ENCODE measurements at regions not wholly inside any gene's neighbourhood (a gene's known extent, or its start where the extent isn't known, plus 50 kb on each side); places are given as distances from the start of the nearest gene placed in this dataset.

- TF ChIP-seq ZNF8 (CRISPR knock-in tag; IDR thresholded peaks at IDR 0.05) (no peak), PPARA (CRISPR knock-in tag; IDR thresholded peaks at IDR 0.05; ENCODE audit: borderline replicate concordance) (no peak), ZNF565 (CRISPR knock-in tag; conservative IDR thresholded peaks at IDR 0.05; ENCODE audit: low read depth) (no peak), ESRRG (CRISPR knock-in tag; IDR thresholded peaks at IDR 0.05) (no peak), ARNTL (CRISPR knock-in tag; IDR thresholded peaks at IDR 0.05; ENCODE audit: borderline replicate concordance, low read depth) (no peak), GLIS3 (CRISPR knock-in tag; IDR thresholded peaks at IDR 0.05) (no peak), ZFP30 (CRISPR knock-in tag; IDR thresholded peaks at IDR 0.05) (no peak), CSRNP3 (CRISPR knock-in tag; IDR thresholded peaks at IDR 0.05) (no peak), BACH2 (CRISPR knock-in tag; IDR thresholded peaks at IDR 0.05; ENCODE audit: borderline replicate concordance) (no peak), TOX (CRISPR knock-in tag; IDR thresholded peaks at IDR 0.05; ENCODE audit: borderline replicate concordance) (no peak), RARB (CRISPR knock-in tag; IDR thresholded peaks at IDR 0.05) (no peak)
- TF ChIP-seq, protein P1, sequence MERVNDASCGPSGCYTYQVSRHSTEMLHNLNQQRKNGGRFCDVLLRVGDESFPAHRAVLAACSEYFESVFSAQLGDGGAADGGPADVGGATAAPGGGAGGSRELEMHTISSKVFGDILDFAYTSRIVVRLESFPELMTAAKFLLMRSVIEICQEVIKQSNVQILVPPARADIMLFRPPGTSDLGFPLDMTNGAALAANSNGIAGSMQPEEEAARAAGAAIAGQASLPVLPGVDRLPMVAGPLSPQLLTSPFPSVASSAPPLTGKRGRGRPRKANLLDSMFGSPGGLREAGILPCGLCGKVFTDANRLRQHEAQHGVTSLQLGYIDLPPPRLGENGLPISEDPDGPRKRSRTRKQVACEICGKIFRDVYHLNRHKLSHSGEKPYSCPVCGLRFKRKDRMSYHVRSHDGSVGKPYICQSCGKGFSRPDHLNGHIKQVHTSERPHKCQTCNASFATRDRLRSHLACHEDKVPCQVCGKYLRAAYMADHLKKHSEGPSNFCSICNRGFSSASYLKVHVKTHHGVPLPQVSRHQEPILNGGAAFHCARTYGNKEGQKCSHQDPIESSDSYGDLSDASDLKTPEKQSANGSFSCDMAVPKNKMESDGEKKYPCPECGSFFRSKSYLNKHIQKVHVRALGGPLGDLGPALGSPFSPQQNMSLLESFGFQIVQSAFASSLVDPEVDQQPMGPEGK (CRISPR knock-in tag; IDR thresholded peaks at IDR 0.05; ENCODE audit: borderline replicate concordance): no peak
- TF ChIP-seq, protein P2, sequence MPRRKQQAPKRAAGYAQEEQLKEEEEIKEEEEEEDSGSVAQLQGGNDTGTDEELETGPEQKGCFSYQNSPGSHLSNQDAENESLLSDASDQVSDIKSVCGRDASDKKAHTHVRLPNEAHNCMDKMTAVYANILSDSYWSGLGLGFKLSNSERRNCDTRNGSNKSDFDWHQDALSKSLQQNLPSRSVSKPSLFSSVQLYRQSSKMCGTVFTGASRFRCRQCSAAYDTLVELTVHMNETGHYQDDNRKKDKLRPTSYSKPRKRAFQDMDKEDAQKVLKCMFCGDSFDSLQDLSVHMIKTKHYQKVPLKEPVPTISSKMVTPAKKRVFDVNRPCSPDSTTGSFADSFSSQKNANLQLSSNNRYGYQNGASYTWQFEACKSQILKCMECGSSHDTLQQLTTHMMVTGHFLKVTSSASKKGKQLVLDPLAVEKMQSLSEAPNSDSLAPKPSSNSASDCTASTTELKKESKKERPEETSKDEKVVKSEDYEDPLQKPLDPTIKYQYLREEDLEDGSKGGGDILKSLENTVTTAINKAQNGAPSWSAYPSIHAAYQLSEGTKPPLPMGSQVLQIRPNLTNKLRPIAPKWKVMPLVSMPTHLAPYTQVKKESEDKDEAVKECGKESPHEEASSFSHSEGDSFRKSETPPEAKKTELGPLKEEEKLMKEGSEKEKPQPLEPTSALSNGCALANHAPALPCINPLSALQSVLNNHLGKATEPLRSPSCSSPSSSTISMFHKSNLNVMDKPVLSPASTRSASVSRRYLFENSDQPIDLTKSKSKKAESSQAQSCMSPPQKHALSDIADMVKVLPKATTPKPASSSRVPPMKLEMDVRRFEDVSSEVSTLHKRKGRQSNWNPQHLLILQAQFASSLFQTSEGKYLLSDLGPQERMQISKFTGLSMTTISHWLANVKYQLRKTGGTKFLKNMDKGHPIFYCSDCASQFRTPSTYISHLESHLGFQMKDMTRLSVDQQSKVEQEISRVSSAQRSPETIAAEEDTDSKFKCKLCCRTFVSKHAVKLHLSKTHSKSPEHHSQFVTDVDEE (CRISPR knock-in tag; IDR thresholded peaks at IDR 0.05): no peak
- TF ChIP-seq, protein P3, sequence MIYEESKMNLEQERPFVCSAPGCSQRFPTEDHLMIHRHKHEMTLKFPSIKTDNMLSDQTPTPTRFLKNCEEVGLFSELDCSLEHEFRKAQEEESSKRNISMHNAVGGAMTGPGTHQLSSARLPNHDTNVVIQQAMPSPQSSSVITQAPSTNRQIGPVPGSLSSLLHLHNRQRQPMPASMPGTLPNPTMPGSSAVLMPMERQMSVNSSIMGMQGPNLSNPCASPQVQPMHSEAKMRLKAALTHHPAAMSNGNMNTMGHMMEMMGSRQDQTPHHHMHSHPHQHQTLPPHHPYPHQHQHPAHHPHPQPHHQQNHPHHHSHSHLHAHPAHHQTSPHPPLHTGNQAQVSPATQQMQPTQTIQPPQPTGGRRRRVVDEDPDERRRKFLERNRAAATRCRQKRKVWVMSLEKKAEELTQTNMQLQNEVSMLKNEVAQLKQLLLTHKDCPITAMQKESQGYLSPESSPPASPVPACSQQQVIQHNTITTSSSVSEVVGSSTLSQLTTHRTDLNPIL (CRISPR knock-in tag; IDR thresholded peaks at IDR 0.05; ENCODE audit: low read depth): no peak
- TF ChIP-seq, protein P4, sequence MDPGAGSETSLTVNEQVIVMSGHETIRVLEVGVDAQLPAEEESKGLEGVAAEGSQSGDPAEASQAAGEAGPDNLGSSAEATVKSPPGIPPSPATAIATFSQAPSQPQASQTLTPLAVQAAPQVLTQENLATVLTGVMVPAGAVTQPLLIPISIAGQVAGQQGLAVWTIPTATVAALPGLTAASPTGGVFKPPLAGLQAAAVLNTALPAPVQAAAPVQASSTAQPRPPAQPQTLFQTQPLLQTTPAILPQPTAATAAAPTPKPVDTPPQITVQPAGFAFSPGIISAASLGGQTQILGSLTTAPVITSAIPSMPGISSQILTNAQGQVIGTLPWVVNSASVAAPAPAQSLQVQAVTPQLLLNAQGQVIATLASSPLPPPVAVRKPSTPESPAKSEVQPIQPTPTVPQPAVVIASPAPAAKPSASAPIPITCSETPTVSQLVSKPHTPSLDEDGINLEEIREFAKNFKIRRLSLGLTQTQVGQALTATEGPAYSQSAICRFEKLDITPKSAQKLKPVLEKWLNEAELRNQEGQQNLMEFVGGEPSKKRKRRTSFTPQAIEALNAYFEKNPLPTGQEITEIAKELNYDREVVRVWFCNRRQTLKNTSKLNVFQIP (CRISPR knock-in tag; IDR thresholded peaks at IDR 0.05; ENCODE audit: borderline replicate concordance, low read depth): no peak
- no peak for ATAC-seq
Measured at GRCh38 chr4:45350438-45350837, 624.1 kb upstream of the GNPDA2 start.

GRCh38 chr4:45349859-45350258 lies 623.5 kb upstream of the GNPDA2 start:
- TF ChIP-seq, protein P2 (CRISPR knock-in tag; IDR thresholded peaks at IDR 0.05): no peak
- no peak for TF ChIP-seq ZNF8 (CRISPR knock-in tag; IDR thresholded peaks at IDR 0.05)
- TF ChIP-seq ZNF565 (CRISPR knock-in tag; conservative IDR thresholded peaks at IDR 0.05; ENCODE audit: low read depth): no peak
- no peak for TF ChIP-seq ZNF70 (CRISPR knock-in tag; IDR thresholded peaks at IDR 0.05)
- TF ChIP-seq ARNTL (CRISPR knock-in tag; IDR thresholded peaks at IDR 0.05; ENCODE audit: borderline replicate concordance, low read depth): no peak
- no peak for TF ChIP-seq CSDC2 (CRISPR knock-in tag; IDR thresholded peaks at IDR 0.05)
- TF ChIP-seq RARB (CRISPR knock-in tag; IDR thresholded peaks at IDR 0.05): no peak
- no peak for TF ChIP-seq PPARA (CRISPR knock-in tag; IDR thresholded peaks at IDR 0.05; ENCODE audit: borderline replicate concordance)
- TF ChIP-seq, protein P4 (CRISPR knock-in tag; IDR thresholded peaks at IDR 0.05; ENCODE audit: borderline replicate concordance, low read depth): no peak
- TF ChIP-seq OSR1 (CRISPR knock-in tag; IDR thresholded peaks at IDR 0.05): no peak
- ATAC-seq: no peak

Measured in SK-N-SH treated with all-trans-retinoic acid at 6 μM for 48 hours (cell line).